ENCODE measurements at regions not wholly inside any gene's neighbourhood (a gene's known extent, or its start where the extent isn't known, plus 50 kb on each side); places are given as distances from the start of the nearest gene placed in this dataset.
"Not testable (repeated sequence)": the region's sequence is repeated elsewhere in the genome, so short reads cannot be mapped to it uniquely, and the experiment has no call there.

DNA sequence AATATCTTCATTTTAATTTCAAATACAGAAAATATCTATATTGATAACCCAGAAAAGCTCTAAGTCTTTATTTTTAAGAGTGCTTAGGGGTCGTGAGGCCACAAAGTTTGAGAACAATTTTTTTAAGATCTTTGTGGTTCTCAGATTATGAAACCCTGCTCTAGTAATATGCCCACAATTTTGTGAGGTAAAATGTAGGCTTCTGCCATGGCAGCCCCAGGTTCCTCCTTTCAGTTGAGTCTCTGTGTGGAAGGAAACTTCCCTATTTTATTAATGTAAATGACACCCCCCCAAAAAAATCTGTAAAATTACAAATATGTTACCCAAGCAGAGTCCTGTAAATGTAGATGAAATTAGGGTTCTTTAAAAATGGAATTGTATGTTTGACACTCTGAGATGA, 600.5 kb downstream of the SATB2 start:
- DNase-seq (ENCODE audit: low read depth): no peak
- H3K4me3 ChIP-seq (ENCODE audit: low read depth, low read length): no peak overlapping the region
- TF ChIP-seq, protein P1, sequence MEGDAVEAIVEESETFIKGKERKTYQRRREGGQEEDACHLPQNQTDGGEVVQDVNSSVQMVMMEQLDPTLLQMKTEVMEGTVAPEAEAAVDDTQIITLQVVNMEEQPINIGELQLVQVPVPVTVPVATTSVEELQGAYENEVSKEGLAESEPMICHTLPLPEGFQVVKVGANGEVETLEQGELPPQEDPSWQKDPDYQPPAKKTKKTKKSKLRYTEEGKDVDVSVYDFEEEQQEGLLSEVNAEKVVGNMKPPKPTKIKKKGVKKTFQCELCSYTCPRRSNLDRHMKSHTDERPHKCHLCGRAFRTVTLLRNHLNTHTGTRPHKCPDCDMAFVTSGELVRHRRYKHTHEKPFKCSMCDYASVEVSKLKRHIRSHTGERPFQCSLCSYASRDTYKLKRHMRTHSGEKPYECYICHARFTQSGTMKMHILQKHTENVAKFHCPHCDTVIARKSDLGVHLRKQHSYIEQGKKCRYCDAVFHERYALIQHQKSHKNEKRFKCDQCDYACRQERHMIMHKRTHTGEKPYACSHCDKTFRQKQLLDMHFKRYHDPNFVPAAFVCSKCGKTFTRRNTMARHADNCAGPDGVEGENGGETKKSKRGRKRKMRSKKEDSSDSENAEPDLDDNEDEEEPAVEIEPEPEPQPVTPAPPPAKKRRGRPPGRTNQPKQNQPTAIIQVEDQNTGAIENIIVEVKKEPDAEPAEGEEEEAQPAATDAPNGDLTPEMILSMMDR (conservative IDR thresholded peaks at IDR 0.05; ENCODE audit: low read depth, low read length): no peak

GRCh38 chr2:198855746-198856145, 602.0 kb downstream of the SATB2 start:
- H3K4me3 ChIP-seq (ENCODE audit: low read depth, low read length); DNase-seq (ENCODE audit: low read depth): not testable (repeated sequence)

DNA sequence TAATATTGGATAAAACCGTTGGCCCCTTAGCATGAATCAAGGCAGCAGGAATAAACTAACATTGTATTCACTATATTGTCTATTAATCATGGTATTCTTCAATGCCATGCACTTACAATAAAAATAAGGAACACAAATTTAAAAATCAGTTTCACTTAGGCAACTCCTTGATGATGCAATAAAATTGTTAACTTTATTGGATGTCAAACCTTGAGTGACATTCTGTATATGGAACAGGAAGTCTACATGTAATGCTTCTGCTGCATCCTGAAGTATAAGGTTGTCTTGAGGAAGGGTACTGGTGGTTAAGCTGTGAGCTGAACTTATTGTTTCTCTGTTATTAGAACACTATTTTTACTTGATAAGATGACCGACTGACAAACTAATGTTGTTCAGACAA, 605.5 kb downstream of the SATB2 start:
- TF ChIP-seq, protein P1 (conservative IDR thresholded peaks at IDR 0.05; ENCODE audit: low read depth, low read length): no peak
- DNase-seq (ENCODE audit: low read depth): no peak
- H3K4me3 ChIP-seq (ENCODE audit: low read depth, low read length): no peak overlapping the region

DNA sequence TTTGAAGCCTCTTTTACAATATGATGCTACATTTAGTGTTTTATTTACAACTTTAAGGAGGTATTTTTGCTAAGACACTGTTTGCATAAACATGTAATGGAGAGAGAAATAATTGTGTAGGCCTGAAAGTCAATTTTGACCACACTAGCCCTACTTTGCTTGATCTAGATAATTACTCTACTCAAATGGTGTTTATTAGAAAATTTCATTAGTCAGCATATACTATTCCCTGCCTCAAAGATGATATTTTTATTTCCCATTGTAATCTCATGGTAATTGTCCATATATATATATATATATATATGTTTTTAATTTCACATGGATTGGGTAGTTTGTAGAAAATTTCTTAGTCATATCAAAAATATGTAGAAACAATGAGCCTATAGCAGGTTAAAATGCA, 632.2 kb downstream of the SATB2 start:
- no peak overlapping the region for H3K4me3 ChIP-seq (ENCODE audit: low read depth, low read length)
- DNase-seq (ENCODE audit: low read depth): no peak
- TF ChIP-seq, protein P1 (conservative IDR thresholded peaks at IDR 0.05; ENCODE audit: low read depth, low read length): no peak

GRCh38 chr2:198817536-198817935, 640.2 kb downstream of the SATB2 start:
- H3K4me3 ChIP-seq (ENCODE audit: low read depth, low read length): no peak overlapping the region
- TF ChIP-seq, protein P1 (conservative IDR thresholded peaks at IDR 0.05; ENCODE audit: low read depth, low read length): no peak
- DNase-seq (ENCODE audit: low read depth): no peak

DNA sequence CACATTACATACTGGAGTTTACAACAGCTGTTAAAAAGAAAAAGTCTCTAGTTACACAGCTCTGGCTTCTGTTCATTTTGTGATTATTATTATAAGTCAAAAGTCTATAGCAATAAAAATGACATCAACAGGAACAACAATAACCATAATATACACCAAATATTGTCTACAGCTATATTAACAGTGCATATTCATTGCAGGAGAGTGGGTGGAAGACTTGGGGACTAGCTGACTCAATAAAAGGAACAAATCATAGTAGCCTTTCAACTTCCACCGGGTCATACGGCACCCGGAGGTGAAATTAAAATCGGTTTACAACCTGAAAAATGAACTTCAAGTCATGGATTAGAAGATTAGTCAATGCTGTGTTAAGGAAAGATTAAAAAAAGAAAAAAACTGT, 642.1 kb downstream of the SATB2 start:
- no peak overlapping the region for H3K4me3 ChIP-seq (ENCODE audit: low read depth, low read length)
- no peak for DNase-seq (ENCODE audit: low read depth)
- TF ChIP-seq, protein P1 (conservative IDR thresholded peaks at IDR 0.05; ENCODE audit: low read depth, low read length): no peak

DNA sequence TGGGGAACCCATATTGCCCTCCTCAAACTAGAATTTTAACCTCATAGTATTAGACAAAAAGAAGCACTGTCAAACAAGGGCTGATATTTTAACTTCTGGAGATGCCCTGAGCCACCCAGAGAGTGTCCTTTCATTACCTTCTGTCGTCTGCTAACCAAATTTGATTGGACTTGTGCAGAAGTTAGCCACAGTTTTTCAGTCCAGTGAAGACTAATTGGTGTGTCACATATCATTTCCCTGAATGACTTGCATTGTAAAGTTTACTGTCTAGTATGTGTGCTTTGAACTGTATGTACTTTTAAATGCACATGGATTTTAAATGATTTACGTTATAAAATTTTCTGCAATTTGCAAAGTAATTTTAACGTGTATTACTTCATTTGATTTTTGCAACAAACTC, 646.5 kb downstream of the SATB2 start:
- no peak for DNase-seq (ENCODE audit: low read depth)
- no peak overlapping the region for H3K4me3 ChIP-seq (ENCODE audit: low read depth, low read length)
- TF ChIP-seq, protein P1 (conservative IDR thresholded peaks at IDR 0.05; ENCODE audit: low read depth, low read length): no peak

DNA sequence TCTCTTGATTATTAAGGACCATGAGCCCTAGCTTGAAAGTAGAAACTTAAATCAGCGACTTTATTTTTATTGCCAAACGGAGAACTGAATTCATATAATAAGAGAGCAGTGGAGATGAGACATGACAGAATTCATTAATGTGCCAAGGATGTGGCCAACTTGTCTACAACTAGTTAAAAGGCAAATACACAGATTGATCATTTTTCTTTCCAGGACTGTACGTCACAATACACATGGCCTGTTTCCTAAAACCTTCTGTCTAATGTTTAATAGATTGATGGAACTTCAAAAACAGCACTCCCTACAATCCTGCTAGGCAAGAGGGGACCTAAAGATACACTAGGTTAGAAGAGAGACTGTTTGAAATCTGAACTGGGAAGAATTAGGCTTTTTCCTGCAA, 647.8 kb downstream of the SATB2 start:
- TF ChIP-seq, protein P1 (conservative IDR thresholded peaks at IDR 0.05; ENCODE audit: low read depth, low read length): no peak
- no peak for DNase-seq (ENCODE audit: low read depth)
- no peak overlapping the region for H3K4me3 ChIP-seq (ENCODE audit: low read depth, low read length)

Data from choroid plexus epithelial cell (primary cell).